DMS153 treated with DMSO at 0.1 percent for 48 hours (cell line): ENCODE measurements at regions not wholly inside any gene's neighbourhood (a gene's known extent, or its start where the extent isn't known, plus 50 kb on each side); places are given as distances from the start of the nearest gene placed in this dataset.
A peak's percentile ranks its signal among the peaks of the same experiment; 100 is the strongest.

Experiments
- DNase-seq: peaks from one replicate; lab custom pipeline; 2025; ENCODE audit not compliant: unreplicated experiment; lab: John Stamatoyannopoulos, UW

- no peak for DNase-seq
Measured at GRCh38 chr11:15378941-15379340, 264.2 kb downstream of the INSC start.

- DNase-seq, result no peak
Measured at GRCh38 chr11:15379483-15379882, 264.8 kb downstream of the INSC start.

GRCh38 chr11:15390857-15391256 is 276.1 kb downstream of the INSC start:
- DNase-seq, result no peak

GRCh38 chr11:15396778-15397177 is 282.1 kb downstream of the INSC start:
- no peak for DNase-seq

- DNase-seq, result no peak
Measured at GRCh38 chr11:15406851-15407351, 292.2 kb downstream of the INSC start.

GRCh38 chr11:15412054-15412453 is 297.3 kb downstream of the INSC start:
- DNase-seq, result peak; percentile 84

GRCh38 chr11:15418921-15419320 is 304.2 kb downstream of the INSC start:
- no peak for DNase-seq

GRCh38 chr11:15419696-15420095 is 305.0 kb downstream of the INSC start:
- DNase-seq, result no peak

- DNase-seq, result no peak
Measured at GRCh38 chr11:15430381-15430780, 315.7 kb downstream of the INSC start.

GRCh38 chr11:15434529-15434928 is 319.8 kb downstream of the INSC start:
- DNase-seq, result no peak

- DNase-seq, result no peak
Measured at GRCh38 chr11:15446315-15446714, 331.6 kb downstream of the INSC start.

GRCh38 chr11:15446929-15447328 is 332.2 kb downstream of the INSC start:
- DNase-seq, result no peak

GRCh38 chr11:15451713-15452112 is 337.0 kb downstream of the INSC start:
- no peak for DNase-seq

GRCh38 chr11:15453211-15453765 is 338.6 kb downstream of the INSC start:
- no peak for DNase-seq

- DNase-seq, result no peak
Measured at GRCh38 chr11:15468466-15468865, 353.7 kb downstream of the INSC start.

GRCh38 chr11:15471048-15471894 is 356.5 kb downstream of the INSC start:
- DNase-seq, result peak; percentile 30

GRCh38 chr11:15471895-15472799 is 357.4 kb downstream of the INSC start:
- DNase-seq, result peak; percentile 67

GRCh38 chr11:15473954-15474837 is 359.5 kb downstream of the INSC start:
- DNase-seq, result no peak

- no peak for DNase-seq
Measured at GRCh38 chr11:15476371-15476917, 361.7 kb downstream of the INSC start.

- no peak for DNase-seq
Measured at GRCh38 chr11:15481871-15482270, 367.1 kb downstream of the INSC start.
